Central memory CD8-positive, alpha-beta T cell (primary cell): ENCODE measurements at regions not wholly inside any gene's neighbourhood (a gene's known extent, or its start where the extent isn't known, plus 50 kb on each side); places are given as distances from the start of the nearest gene placed in this dataset.

ENCODE experiments used
- ATAC-seq: fragments of 150-1000 bp; cut with Tn5 transposase; replicated peaks from 2 replicates; pipeline ENCODE4 v1.10.0; 2022; ENCODE audit warnings: mild to moderate bottlenecking, moderate FRiP score, moderate number of reproducible peaks; ENCODE audit not compliant: poor library complexity, severe bottlenecking; ENCODE audit errors: extremely low read depth
- DNase-seq, 2 donors: peaks; one replicate each; pipeline ENCODE4 v3.0.0; 2021; ENCODE audit warnings: low spot score in 2 of 2
- H3K27ac Mint-ChIP-seq: one replicate; pipeline ENCODE4 v1.8.0; 2022; ENCODE audit warnings: low read depth, mild to moderate bottlenecking, moderate library complexity, mixed read lengths
- H3K27me3 Mint-ChIP-seq: one replicate; pipeline ENCODE4 v1.8.0; 2022; ENCODE audit warnings: mixed read lengths
- H3K36me3 Mint-ChIP-seq: one replicate; pipeline ENCODE4 v1.8.0; 2022; ENCODE audit warnings: mild to moderate bottlenecking, moderate library complexity, mixed read lengths; ENCODE audit not compliant: insufficient read depth
- H3K4me1 Mint-ChIP-seq: one replicate; pipeline ENCODE4 v1.8.0; 2022; ENCODE audit warnings: mixed read lengths
- H3K4me3 Mint-ChIP-seq: one replicate; pipeline ENCODE4 v1.8.0; 2022; ENCODE audit warnings: mild to moderate bottlenecking, moderate library complexity, mixed read lengths
- H3K9me3 Mint-ChIP-seq: one replicate; pipeline ENCODE4 v1.8.0; 2022; ENCODE audit warnings: mixed read lengths

DNA sequence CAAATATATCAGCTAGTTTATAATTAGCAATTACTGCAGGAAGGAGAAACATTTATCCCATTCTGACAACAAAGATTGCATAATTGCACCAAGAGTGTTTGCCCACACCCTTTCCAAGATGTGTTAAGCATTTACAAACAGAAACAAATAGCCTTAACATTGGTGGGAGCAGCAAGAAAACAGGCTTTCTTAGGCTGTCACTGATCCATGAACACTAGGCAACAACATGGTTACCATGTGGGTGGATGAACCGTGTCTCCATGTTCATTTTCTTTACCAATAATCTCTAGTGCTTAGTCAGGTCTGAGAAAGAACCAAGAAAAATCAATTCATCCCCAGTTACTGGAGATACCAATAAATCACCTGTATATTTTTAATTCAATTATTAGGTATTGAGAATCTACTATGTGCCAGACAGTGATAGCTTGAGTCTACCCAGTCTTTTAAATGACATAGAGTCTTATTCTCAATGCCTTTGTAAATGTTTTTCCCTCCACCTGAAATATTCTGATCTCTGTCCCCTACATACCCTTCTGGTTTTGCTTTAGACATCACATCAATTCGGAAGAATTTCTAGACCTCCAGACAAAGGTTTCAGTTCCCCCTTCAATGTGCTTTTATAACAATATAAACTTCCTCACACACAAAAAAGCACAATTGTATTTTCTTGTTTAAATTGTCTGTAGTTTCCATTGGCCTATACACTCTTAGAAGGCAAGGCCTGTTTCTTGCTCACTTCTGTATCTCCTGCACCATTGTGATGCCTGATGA is 286.6 kb downstream of the PPP1R2C start:
- no peaks in the 10 kb centered on the region for H3K27me3 Mint-ChIP-seq
- no peak for DNase-seq
- H3K27ac Mint-ChIP-seq, result no peak overlapping the region
- H3K36me3 Mint-ChIP-seq, result no peaks in the 10 kb centered on the region
- ATAC-seq, result no peak
- peaks cover 16% of the 10 kb centered on the region for H3K4me1 Mint-ChIP-seq
- H3K9me3 Mint-ChIP-seq, result no peaks in the 10 kb centered on the region
- H3K4me3 Mint-ChIP-seq, result no peak overlapping the region

DNA sequence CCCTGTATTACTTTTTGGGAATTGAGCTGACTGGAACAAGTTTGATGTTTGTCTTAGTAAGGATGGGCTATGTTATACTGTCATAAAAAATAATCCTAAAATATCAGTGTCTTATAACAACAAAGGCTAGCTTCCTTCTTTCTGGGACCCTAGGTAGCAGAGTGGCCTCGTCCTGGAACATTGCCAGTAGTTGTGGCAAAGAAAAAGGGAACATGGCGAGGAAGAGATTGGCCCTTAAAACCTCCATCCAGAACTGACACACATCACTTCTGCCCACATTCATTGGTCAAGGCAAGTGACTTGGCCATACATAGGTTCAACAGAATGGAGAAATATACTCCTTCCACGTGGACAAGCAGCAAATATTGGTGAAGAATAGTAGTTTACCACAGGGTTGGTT is 287.9 kb downstream of the PPP1R2C start:
- Mint-ChIP-seq H3K4me3 (no peak overlapping the region), H3K27me3 (no peaks in the 10 kb centered on the region), H3K4me1 (peaks cover 9% of the 10 kb centered on the region), H3K27ac (no peak overlapping the region), H3K36me3 (no peaks in the 10 kb centered on the region), H3K9me3 (no peaks in the 10 kb centered on the region)
- ATAC-seq, result no peak
- DNase-seq, result no peak

DNA sequence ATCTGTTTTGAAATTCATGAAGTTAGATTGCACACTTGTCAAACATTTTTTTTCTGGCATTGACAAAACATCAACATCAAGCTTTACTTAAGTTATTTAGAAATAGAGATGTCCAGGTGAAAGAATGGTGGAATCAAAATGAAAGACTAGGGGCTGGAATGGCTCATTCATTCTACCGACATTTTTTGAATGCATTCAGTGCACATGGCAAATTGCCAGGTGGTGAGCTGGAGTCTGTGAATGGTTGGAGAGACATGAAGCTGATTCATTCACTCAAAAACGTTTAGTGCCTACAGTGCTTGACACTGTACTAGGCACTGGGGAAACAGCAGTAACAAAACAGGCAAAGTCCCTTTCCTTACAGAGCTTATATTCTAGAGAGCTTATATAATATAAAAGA is 292.4 kb downstream of the PPP1R2C start:
- peaks cover 6% of the 10 kb centered on the region for H3K4me1 Mint-ChIP-seq
- no peaks in the 10 kb centered on the region for H3K36me3 Mint-ChIP-seq
- ATAC-seq, result no peak
- no peaks in the 10 kb centered on the region for H3K27me3 Mint-ChIP-seq
- H3K9me3 Mint-ChIP-seq, result no peaks in the 10 kb centered on the region
- no peak for DNase-seq
- H3K4me3 Mint-ChIP-seq, result no peak overlapping the region
- H3K27ac Mint-ChIP-seq, result no peak overlapping the region

DNA sequence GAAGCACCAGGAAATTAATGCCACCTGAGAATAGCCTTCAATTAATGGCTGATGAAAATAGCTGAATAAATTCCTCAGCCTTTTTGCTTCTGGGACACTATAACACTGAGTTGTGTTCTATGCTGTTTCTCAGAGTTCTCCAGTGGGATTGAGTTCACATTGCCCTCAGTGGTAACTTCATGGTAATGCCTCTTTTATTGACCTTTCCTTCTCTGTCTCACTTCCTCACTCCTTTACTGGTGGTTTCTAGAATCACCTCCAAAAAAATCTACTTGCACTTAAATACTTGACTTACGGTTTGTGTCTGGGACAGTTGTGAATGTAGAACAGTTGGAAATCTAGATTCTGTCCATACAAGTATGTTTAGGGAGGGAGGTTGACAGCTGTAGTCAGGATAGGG is 293.7 kb downstream of the PPP1R2C start:
- Mint-ChIP-seq H3K4me1 (peaks cover 6% of the 10 kb centered on the region), H3K27ac (no peak overlapping the region), H3K27me3 (no peaks in the 10 kb centered on the region), H3K4me3 (no peak overlapping the region), H3K9me3 (no peaks in the 10 kb centered on the region), H3K36me3 (no peaks in the 10 kb centered on the region)
- DNase-seq (no peak), ATAC-seq (no peak)

DNA sequence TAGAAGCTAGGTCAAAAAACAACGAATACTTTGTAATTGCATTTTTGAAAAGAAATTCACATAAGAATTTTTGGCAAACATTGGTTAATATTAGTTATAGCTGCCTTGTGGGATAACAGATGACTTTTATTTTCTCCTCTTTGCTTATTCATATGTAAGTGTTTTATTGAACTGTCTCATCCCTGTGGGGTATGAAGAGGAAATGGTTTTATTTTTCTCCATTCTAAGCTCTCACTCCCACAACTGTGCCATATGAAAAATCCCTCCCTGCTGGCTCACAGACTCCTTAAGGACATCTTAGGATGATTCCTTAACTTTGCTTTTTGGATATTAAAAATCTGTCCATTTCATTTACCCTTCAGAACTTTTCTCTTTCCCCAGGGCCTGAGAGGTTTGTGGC is 300.6 kb downstream of the PPP1R2C start:
- Mint-ChIP-seq H3K4me3 (no peak overlapping the region), H3K36me3 (no peaks in the 10 kb centered on the region), H3K4me1 (peaks cover 12% of the 10 kb centered on the region), H3K9me3 (no peaks in the 10 kb centered on the region), H3K27me3 (no peaks in the 10 kb centered on the region), H3K27ac (no peak overlapping the region)
- no peak for DNase-seq
- ATAC-seq, result no peak

DNA sequence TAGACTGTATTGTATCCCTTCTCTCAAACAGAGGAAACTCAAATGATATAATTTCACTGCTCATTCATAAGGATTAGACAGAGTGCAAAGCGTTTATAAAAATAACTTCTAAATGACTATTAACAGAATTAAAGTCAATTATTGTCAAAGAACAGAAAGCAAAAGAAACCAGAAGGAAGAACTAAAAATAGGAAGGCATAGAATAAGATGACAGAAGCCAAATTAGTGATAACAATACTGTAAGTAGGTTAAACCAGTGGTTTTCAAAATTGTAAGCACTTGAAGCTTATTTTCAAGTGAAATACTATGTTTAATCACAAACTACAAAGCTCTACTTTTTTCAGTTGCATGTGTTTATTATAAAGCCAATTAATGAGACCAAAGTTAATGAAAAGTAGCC is 305.2 kb downstream of the PPP1R2C start:
- no peak overlapping the region for H3K4me3 Mint-ChIP-seq
- H3K27ac Mint-ChIP-seq, result no peak overlapping the region
- ATAC-seq, result no peak

DNA sequence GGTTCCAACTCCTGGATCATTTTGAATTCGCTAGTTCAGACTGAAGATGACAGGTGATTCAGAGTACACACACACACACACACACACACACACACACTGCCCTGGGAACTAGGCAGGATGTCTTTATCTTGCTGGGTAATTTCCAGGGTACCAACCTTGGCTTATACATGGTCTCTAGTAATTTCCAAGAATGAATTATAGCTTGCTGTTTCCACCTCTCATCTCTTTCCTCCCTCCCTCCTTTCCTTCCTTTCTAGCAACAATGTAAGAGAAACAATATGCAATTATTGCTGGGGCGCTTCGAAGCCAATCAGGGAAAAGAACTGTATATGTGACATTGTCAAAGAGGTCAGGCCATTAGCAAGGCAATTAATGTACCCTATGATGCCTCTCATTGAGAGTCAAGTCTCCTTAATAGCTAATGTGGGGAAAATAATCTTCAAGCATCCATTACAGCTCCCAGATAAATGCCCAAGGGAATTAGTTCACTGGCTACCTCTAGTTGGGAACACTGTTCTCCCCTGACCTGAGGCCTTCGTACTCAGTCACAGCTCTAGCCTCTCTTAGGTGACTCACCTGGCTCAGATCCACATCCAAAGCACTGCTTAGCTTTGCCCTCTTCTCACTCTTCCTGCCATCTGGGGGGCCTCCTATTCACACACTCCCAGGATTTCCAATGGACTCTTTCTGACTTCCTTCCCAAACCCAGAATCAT is 311.5 kb downstream of the PPP1R2C start:
- no peaks in the 10 kb centered on the region for H3K36me3 Mint-ChIP-seq
- H3K27ac Mint-ChIP-seq, result no peak overlapping the region
- no peaks in the 10 kb centered on the region for H3K9me3 Mint-ChIP-seq
- peaks cover 6% of the 10 kb centered on the region for H3K4me1 Mint-ChIP-seq
- H3K27me3 Mint-ChIP-seq, result no peaks in the 10 kb centered on the region
- H3K4me3 Mint-ChIP-seq, result no peak overlapping the region
- DNase-seq (no peak), ATAC-seq (no peak)

More for the DNA sequence above, 305.2 kb downstream of the PPP1R2C start:
- peaks cover 2% of the 10 kb centered on the region for H3K4me1 Mint-ChIP-seq
- H3K27me3 Mint-ChIP-seq, result no peaks in the 10 kb centered on the region
- no peaks in the 10 kb centered on the region for H3K36me3 Mint-ChIP-seq
- no peaks in the 10 kb centered on the region for H3K9me3 Mint-ChIP-seq
- no peak for DNase-seq

DNA sequence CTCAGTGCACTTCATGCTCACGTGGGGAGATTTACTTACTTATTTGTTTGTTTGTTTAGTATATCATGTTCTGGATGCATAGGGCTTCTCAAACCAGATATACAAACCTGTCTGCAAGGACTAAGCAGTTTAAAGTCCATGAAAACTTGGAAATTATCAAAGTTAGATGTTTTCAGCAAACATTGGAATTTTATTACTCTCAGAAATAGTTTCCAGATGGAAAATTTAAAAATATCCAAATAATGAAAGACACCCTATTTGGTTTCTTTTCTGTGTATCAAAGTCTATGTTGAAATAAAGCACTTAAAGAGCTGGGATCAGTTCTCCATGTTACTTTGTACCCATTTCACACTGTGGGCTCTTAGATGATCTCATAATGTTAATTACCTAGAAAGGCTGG is 312.1 kb downstream of the PPP1R2C start:
- no peak for ATAC-seq
- DNase-seq, result no peak

DNA sequence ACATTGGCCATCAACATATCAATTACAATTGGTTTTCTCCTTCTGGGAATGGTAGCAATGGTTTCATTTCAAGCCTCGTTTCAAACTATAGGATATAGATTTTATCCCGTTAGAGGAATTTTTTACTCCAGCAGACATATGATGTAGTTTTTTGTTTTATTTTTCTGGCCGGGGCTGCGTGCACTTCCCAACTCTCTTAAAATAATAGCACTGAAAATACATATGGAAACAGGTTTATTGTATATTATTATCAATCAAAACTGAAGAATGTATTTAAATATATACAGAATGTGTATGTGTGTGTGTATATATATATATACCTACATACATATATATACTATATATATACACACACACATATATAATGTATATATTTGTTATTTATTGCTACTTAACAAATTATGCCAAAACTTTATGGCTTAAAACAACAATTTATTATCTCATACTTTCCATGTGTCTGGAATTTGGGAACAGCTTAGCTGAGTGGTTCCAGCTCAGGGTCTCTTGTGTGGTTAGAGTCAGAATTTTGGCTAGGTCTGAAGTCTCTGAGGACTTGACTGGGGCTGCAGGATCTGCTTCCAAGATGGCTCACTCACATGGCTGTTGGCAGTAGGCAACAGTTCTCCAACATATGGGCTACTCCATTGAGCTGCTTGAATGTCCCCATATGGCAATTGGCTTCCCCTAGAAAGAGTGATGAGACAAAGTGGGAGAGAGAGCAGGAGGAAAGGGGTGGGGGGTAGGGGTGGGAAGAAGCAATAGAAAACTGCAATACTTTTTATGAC is 314.1 kb downstream of the PPP1R2C start:
- Mint-ChIP-seq H3K9me3 (no peaks in the 10 kb centered on the region), H3K27ac (no peak overlapping the region), H3K27me3 (no peaks in the 10 kb centered on the region), H3K4me3 (no peak overlapping the region), H3K4me1 (peaks cover 6% of the 10 kb centered on the region), H3K36me3 (no peaks in the 10 kb centered on the region)
- no peak for ATAC-seq
- no peak for DNase-seq

More for the DNA sequence above, 312.1 kb downstream of the PPP1R2C start:
- H3K4me3 Mint-ChIP-seq, result no peak overlapping the region
- H3K4me1 Mint-ChIP-seq, result peaks cover 6% of the 10 kb centered on the region
- no peaks in the 10 kb centered on the region for H3K27me3 Mint-ChIP-seq
- H3K36me3 Mint-ChIP-seq, result no peaks in the 10 kb centered on the region
- H3K9me3 Mint-ChIP-seq, result no peaks in the 10 kb centered on the region
- H3K27ac Mint-ChIP-seq, result no peak overlapping the region

DNA sequence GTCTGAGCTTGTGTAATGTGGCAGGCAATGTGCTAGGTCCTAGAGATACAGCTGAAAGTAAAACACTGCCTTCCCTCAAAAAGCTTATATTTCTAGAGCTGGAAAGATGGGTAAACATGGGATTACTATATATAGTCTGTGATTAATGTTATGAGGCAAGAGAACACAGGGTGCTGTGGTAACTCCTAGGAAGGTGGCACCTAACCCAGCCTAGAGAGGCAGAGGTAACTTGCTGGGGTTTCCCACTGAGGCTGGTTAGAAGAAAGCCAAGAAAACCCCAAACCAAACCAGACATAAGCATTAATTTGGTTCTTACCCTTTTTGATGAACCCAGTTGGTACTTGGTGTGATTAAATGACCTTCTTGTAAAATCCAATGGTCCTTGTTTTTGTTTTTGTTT is 315.0 kb downstream of the PPP1R2C start:
- no peak overlapping the region for H3K4me3 Mint-ChIP-seq
- H3K27me3 Mint-ChIP-seq, result no peaks in the 10 kb centered on the region
- no peaks in the 10 kb centered on the region for H3K36me3 Mint-ChIP-seq
- H3K4me1 Mint-ChIP-seq, result peaks cover 6% of the 10 kb centered on the region
- no peak for DNase-seq
- no peaks in the 10 kb centered on the region for H3K9me3 Mint-ChIP-seq
- no peak overlapping the region for H3K27ac Mint-ChIP-seq
- no peak for ATAC-seq

DNA sequence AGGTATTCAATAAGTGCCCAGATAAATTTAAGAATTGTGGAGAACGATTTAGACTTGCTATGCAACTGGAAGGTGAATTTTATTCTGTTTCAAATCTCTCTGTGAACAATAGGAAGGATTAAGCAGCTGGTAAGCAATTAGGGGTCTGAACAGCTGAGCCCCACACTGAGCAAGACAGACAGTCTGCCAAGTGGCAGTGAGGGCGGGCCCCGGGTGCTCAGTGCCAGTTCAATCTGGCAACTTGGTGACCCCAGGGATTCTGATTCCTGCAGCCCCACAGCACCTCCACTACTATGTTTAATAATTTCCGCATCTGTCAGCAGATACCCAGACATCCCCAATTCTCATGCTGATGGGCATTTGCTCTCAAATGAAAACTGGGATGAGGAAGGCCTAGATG is 317.3 kb downstream of the PPP1R2C start:
- no peak overlapping the region for H3K4me3 Mint-ChIP-seq
- peaks cover 6% of the 10 kb centered on the region for H3K4me1 Mint-ChIP-seq
- H3K27me3 Mint-ChIP-seq, result no peaks in the 10 kb centered on the region
- no peaks in the 10 kb centered on the region for H3K9me3 Mint-ChIP-seq
- no peak for ATAC-seq
- no peaks in the 10 kb centered on the region for H3K36me3 Mint-ChIP-seq
- no peak overlapping the region for H3K27ac Mint-ChIP-seq
- DNase-seq, result no peak

DNA sequence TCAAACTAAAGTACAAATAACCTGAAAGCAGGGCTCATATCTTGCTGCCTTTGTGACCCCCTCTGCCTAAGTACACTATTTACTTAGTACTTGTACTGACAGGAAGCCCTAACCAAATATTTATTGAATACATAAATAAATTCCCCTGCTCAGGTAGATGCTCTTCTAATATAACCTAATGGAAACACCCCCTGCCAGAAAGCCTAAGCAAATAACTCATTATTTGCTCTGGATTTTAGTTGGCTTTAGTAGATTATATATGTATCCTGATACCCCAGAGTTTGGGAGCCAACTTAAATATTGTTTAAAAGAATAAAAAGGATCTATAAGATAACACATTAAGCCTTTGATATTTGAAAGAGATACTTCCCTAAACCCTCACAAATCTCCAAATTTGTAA is 318.2 kb downstream of the PPP1R2C start:
- H3K36me3 Mint-ChIP-seq, result no peaks in the 10 kb centered on the region
- no peaks in the 10 kb centered on the region for H3K9me3 Mint-ChIP-seq
- DNase-seq, result no peak
- no peak overlapping the region for H3K4me3 Mint-ChIP-seq
- H3K27me3 Mint-ChIP-seq, result no peaks in the 10 kb centered on the region
- no peak overlapping the region for H3K27ac Mint-ChIP-seq
- ATAC-seq, result no peak
- H3K4me1 Mint-ChIP-seq, result peaks cover 6% of the 10 kb centered on the region
